ENCODE measurements at regions not wholly inside any gene's neighbourhood (a gene's known extent, or its start where the extent isn't known, plus 50 kb on each side); places are given as distances from the start of the nearest gene placed in this dataset.

- H3K27me3 ChIP-seq (ENCODE audit: insufficient read depth, low read length, poor library complexity), result no peaks in the 10 kb centered on the region
- H3K9ac ChIP-seq (ENCODE audit: low read depth, low read length), result no peak overlapping the region
- no peak for TF ChIP-seq EZH2 (IDR thresholded peaks at IDR 0.05; ENCODE audit: borderline replicate concordance, low read depth, low read length, severe bottlenecking)
- peaks cover 3% of the 10 kb centered on the region; the same call in 1 of the 2 replicates for H3K4me1 ChIP-seq (ENCODE audit: insufficient read depth, low read length)
- H3K79me2 ChIP-seq (ENCODE audit: insufficient read depth, low read length), result no peaks in the 10 kb centered on the region
- ATAC-seq (ENCODE audit: insufficient read depth, low read depth) (peak; percentile 56; the same call in 1 of the 3 replicates), DNase-seq (no peak)
- no peaks in the 10 kb centered on the region for H3K9me3 ChIP-seq (ENCODE audit: insufficient read depth, low read length, severe bottlenecking)
- no peak overlapping the region for H2AFZ ChIP-seq (ENCODE audit: low read depth, low read length)
- no peak overlapping the region for H3K4me2 ChIP-seq (ENCODE audit: insufficient read depth, low read length)
- no peak overlapping the region for H3K27ac ChIP-seq (ENCODE audit: low read length)
- H4K20me1 ChIP-seq (ENCODE audit: insufficient read depth, low read length), result no peaks in the 10 kb centered on the region
- H3K36me3 ChIP-seq (ENCODE audit: insufficient read depth, low read length), result no peaks in the 10 kb centered on the region
- H3K4me3 ChIP-seq (ENCODE audit: low read depth in 1 of 2, low read length in 2 of 2), result no peak overlapping the region
These were observed 278.4 kb upstream of the PDGFD start for GRCh38 chr11:104442321-104442720.

- Histone ChIP-seq H3K27ac (ENCODE audit: low read length) (no peak overlapping the region), H3K79me2 (ENCODE audit: insufficient read depth, low read length) (no peaks in the 10 kb centered on the region), H2AFZ (ENCODE audit: low read depth, low read length) (no peak overlapping the region), H3K9me3 (ENCODE audit: insufficient read depth, low read length, severe bottlenecking) (no peaks in the 10 kb centered on the region), H3K4me2 (ENCODE audit: insufficient read depth, low read length) (no peak overlapping the region), H4K20me1 (ENCODE audit: insufficient read depth, low read length) (no peaks in the 10 kb centered on the region), H3K36me3 (ENCODE audit: insufficient read depth, low read length) (no peaks in the 10 kb centered on the region), H3K27me3 (ENCODE audit: insufficient read depth, low read length, poor library complexity) (no peaks in the 10 kb centered on the region), H3K9ac (ENCODE audit: low read depth, low read length) (no peak overlapping the region), H3K4me1 (ENCODE audit: insufficient read depth, low read length) (no peaks in the 10 kb centered on the region), H3K4me3 (ENCODE audit: low read depth in 1 of 2, low read length in 2 of 2) (no peak overlapping the region)
- no peak for ATAC-seq (ENCODE audit: insufficient read depth, low read depth)
- no peak for TF ChIP-seq EZH2 (IDR thresholded peaks at IDR 0.05; ENCODE audit: borderline replicate concordance, low read depth, low read length, severe bottlenecking)
- no peak for TF ChIP-seq CTCF (IDR thresholded peaks at IDR 0.05; ENCODE audit: borderline replicate concordance, extremely low read depth, low read length, poor library complexity, severe bottlenecking)
- no peak for DNase-seq
These were observed 271.5 kb upstream of the PDGFD start for GRCh38 chr11:104435494-104435893.

GRCh38 chr11:104433751-104434150, 269.8 kb upstream of the PDGFD start:
- no peaks in the 10 kb centered on the region for H3K4me1 ChIP-seq (ENCODE audit: insufficient read depth, low read length)
- H4K20me1 ChIP-seq (ENCODE audit: insufficient read depth, low read length), result no peaks in the 10 kb centered on the region
- H2AFZ ChIP-seq (ENCODE audit: low read depth, low read length), result no peak overlapping the region
- H3K27me3 ChIP-seq (ENCODE audit: insufficient read depth, low read length, poor library complexity), result no peaks in the 10 kb centered on the region
- TF ChIP-seq CTCF (IDR thresholded peaks at IDR 0.05; ENCODE audit: borderline replicate concordance, extremely low read depth, low read length, poor library complexity, severe bottlenecking) (no peak), EZH2 (IDR thresholded peaks at IDR 0.05; ENCODE audit: borderline replicate concordance, low read depth, low read length, severe bottlenecking) (no peak)
- H3K27ac ChIP-seq (ENCODE audit: low read length), result no peak overlapping the region
- no peaks in the 10 kb centered on the region for H3K36me3 ChIP-seq (ENCODE audit: insufficient read depth, low read length)
- no peak overlapping the region for H3K9ac ChIP-seq (ENCODE audit: low read depth, low read length)
- no peak overlapping the region for H3K4me3 ChIP-seq (ENCODE audit: low read depth in 1 of 2, low read length in 2 of 2)
- ATAC-seq (ENCODE audit: insufficient read depth, low read depth) (no peak), DNase-seq (no peak)
- H3K9me3 ChIP-seq (ENCODE audit: insufficient read depth, low read length, severe bottlenecking), result no peaks in the 10 kb centered on the region
- H3K79me2 ChIP-seq (ENCODE audit: insufficient read depth, low read length), result no peaks in the 10 kb centered on the region
- H3K4me2 ChIP-seq (ENCODE audit: insufficient read depth, low read length), result no peak overlapping the region

- TF ChIP-seq EZH2 (IDR thresholded peaks at IDR 0.05; ENCODE audit: borderline replicate concordance, low read depth, low read length, severe bottlenecking), result no peak
- no peak for TF ChIP-seq CTCF (IDR thresholded peaks at IDR 0.05; ENCODE audit: borderline replicate concordance, extremely low read depth, low read length, poor library complexity, severe bottlenecking)
- no peaks in the 10 kb centered on the region for H4K20me1 ChIP-seq (ENCODE audit: insufficient read depth, low read length)
- H3K9ac ChIP-seq (ENCODE audit: low read depth, low read length), result no peak overlapping the region
- no peaks in the 10 kb centered on the region for H3K4me1 ChIP-seq (ENCODE audit: insufficient read depth, low read length)
- ATAC-seq (ENCODE audit: insufficient read depth, low read depth), result no peak
- no peaks in the 10 kb centered on the region for H3K9me3 ChIP-seq (ENCODE audit: insufficient read depth, low read length, severe bottlenecking)
- DNase-seq, result no peak
- no peaks in the 10 kb centered on the region for H3K27me3 ChIP-seq (ENCODE audit: insufficient read depth, low read length, poor library complexity)
- H3K79me2 ChIP-seq (ENCODE audit: insufficient read depth, low read length), result no peaks in the 10 kb centered on the region
- no peak overlapping the region for H3K4me3 ChIP-seq (ENCODE audit: low read depth in 1 of 2, low read length in 2 of 2)
- no peak overlapping the region for H3K4me2 ChIP-seq (ENCODE audit: insufficient read depth, low read length)
- H2AFZ ChIP-seq (ENCODE audit: low read depth, low read length), result no peak overlapping the region
- no peak overlapping the region for H3K27ac ChIP-seq (ENCODE audit: low read length)
- no peaks in the 10 kb centered on the region for H3K36me3 ChIP-seq (ENCODE audit: insufficient read depth, low read length)
These were observed 269.0 kb upstream of the PDGFD start for GRCh38 chr11:104432981-104433380.

Data from DND-41 (cell line).